Effector memory CD8-positive, alpha-beta T cell (primary cell): ENCODE measurements at regions not wholly inside any gene's neighbourhood (a gene's known extent, or its start where the extent isn't known, plus 50 kb on each side); places are given as distances from the start of the nearest gene placed in this dataset.

ENCODE experiments used
- ATAC-seq: fragments of 150-1000 bp; cut with Tn5 transposase; replicated peaks from 2 replicates; pipeline ENCODE4 v1.10.0; 2021; ENCODE audit warnings: mild to moderate bottlenecking, moderate library complexity
- DNase-seq, 3 experiments: peaks; one replicate each; pipeline ENCODE4 v3.0.0; 2021
- H3K27ac Mint-ChIP-seq, 2 donors: one replicate each; pipeline ENCODE4 v1.8.0; 2022; ENCODE audit warnings: mild to moderate bottlenecking in 2 of 2, mixed read lengths in 2 of 2, moderate library complexity in 2 of 2
- H3K27me3 Mint-ChIP-seq, 2 donors: one replicate each; pipeline ENCODE4 v1.8.0; 2022; ENCODE audit warnings: mixed read lengths in 2 of 2
- H3K36me3 Mint-ChIP-seq: one replicate; pipeline ENCODE4 v1.8.0; 2022; ENCODE audit warnings: mild to moderate bottlenecking, moderate library complexity, mixed read lengths; ENCODE audit not compliant: insufficient read depth
- H3K4me1 Mint-ChIP-seq, 2 donors: one replicate each; pipeline ENCODE4 v1.8.0; 2022; ENCODE audit warnings: low read depth in 2 of 2, mixed read lengths in 2 of 2
- H3K4me3 Mint-ChIP-seq, 2 donors: one replicate each; pipeline ENCODE4 v1.8.0; 2022; ENCODE audit warnings: mild to moderate bottlenecking in 2 of 2, mixed read lengths in 2 of 2, moderate library complexity in 2 of 2
- H3K9me3 Mint-ChIP-seq, 2 donors: one replicate each; pipeline ENCODE4 v1.8.0; 2022; ENCODE audit warnings: mixed read lengths in 2 of 2

DNA sequence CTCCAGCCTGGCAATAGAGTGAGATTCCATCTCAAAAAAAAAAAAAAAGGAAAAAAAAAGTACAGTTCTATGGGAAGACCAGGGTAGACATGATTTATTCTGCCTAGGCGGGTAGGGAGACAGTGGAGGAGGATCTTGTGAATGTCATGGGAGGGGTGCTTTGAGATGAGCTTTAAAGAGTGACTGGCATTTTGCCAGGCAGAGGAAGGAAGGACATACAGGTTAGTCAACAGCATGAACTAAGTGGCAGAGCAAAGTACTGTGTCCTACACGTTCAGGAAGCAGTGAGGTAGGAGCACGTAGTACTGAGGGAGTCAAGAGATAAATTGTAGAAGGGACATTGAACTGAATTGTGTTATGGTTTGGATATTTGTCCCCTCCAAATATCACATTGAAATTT is 451.5 kb downstream of the TOX3 start:
- no peak overlapping the region for H3K4me3 Mint-ChIP-seq
- H3K9me3 Mint-ChIP-seq = peaks cover 2 to 18% of the 10 kb centered on the region in 2 donors
- H3K27me3 Mint-ChIP-seq = no peaks in the 10 kb centered on the region
- H3K36me3 Mint-ChIP-seq = no peaks in the 10 kb centered on the region
- ATAC-seq (no peak), DNase-seq (no peak)
- no peaks in the 10 kb centered on the region for H3K4me1 Mint-ChIP-seq
- H3K27ac Mint-ChIP-seq = no peak overlapping the region

DNA sequence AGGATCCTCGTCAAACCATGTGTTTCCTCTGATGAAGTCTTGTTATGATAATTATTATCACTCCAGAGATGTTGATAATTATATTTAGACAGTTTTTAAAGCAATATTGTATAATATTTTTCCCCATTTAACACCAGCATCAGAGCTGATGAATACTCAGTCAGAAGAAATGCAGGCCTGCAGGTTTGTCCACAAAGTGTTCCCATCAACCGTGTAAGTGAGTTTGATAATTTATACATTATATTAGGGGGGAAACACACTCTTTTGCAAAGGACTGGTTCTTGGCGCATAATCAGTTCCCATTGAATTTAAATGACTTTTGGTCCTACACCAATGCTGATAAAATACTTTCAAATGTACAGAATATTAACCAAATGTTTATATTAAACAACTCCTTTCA is 454.8 kb downstream of the TOX3 start:
- H3K9me3 Mint-ChIP-seq = peaks cover 5 to 14% of the 10 kb centered on the region in 2 donors
- peaks cover 3% of the 10 kb centered on the region for H3K36me3 Mint-ChIP-seq
- no peak overlapping the region for H3K27ac Mint-ChIP-seq
- DNase-seq (no peak), ATAC-seq (no peak)
- no peak overlapping the region for H3K4me3 Mint-ChIP-seq
- no peaks in the 10 kb centered on the region for H3K4me1 Mint-ChIP-seq
- H3K27me3 Mint-ChIP-seq = no peaks in the 10 kb centered on the region

DNA sequence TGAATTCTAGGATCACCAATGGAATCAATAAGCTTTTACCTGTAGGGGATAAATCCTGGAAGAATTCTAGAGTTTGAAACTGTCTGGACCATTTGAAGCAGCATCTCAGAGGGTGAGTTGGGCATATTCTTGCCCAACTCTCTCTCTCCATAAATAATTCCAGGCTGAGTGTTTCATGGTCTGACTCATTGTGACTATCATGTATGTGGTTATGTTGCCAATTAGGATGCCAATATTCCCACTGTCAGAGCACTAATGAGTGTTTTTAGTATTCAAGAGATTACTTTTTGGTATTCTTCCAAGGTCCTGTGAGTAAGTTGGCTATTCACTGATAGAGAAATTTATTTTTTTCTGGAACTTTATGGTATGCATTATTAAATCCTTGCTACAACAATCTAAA is 456.9 kb downstream of the TOX3 start:
- ATAC-seq = no peak
- Mint-ChIP-seq H3K4me1 (no peaks in the 10 kb centered on the region), H3K27ac (no peak overlapping the region)

DNA sequence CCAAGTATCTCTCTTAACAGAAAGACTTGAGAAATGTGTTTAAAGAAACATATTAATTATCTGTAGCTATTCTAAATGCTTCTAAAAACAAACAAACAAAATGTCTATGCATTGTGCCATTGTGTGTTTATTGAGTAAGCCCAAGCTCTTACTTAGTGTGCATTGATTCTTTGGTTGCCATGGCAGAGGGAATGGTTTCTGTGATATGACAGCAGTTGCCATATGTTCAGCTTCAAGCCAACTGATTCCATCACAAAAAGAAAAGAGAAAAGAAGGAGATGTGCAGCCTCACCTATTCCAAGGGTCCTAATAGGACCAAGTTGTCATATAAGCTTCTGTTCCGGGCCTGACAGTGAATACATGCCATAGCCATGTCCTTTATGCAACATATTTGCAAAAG is 457.5 kb downstream of the TOX3 start:
- Mint-ChIP-seq H3K36me3 (peaks cover 3% of the 10 kb centered on the region), H3K9me3 (peaks cover 5 to 14% of the 10 kb centered on the region in 2 donors), H3K4me1 (no peaks in the 10 kb centered on the region), H3K27me3 (no peaks in the 10 kb centered on the region), H3K4me3 (no peak overlapping the region), H3K27ac (no peak overlapping the region)
- DNase-seq (no peak), ATAC-seq (no peak)

More for the DNA sequence above, 456.9 kb downstream of the TOX3 start:
- Mint-ChIP-seq H3K9me3 (peaks cover 5 to 14% of the 10 kb centered on the region in 2 donors), H3K4me3 (no peak overlapping the region), H3K27me3 (no peaks in the 10 kb centered on the region), H3K36me3 (peaks cover 3% of the 10 kb centered on the region)
- DNase-seq = no peak

DNA sequence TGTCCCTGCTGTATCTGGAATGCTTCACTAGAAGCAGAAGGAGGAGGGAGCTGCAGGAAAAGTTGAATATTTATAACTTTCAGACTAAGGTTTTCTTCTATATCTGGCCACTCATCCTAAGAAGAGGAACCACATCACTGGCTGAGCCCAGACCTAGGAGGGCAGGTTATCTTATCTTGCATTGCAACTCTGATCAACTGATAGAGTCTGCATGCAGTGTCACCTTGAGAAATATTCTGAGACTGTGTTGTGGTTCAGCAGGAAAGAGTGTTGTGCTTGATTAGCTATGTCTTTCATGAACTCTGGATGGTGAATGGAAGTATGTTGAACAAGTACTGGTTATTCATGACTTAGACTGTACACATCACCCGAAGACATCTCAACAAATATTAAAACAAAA is 460.0 kb downstream of the TOX3 start:
- H3K4me3 Mint-ChIP-seq = no peak overlapping the region
- peaks cover 5 to 6% of the 10 kb centered on the region in 2 donors for H3K9me3 Mint-ChIP-seq
- ATAC-seq = no peak
- H3K27ac Mint-ChIP-seq = no peak overlapping the region
- H3K27me3 Mint-ChIP-seq = no peaks in the 10 kb centered on the region
- no peaks in the 10 kb centered on the region for H3K4me1 Mint-ChIP-seq
- no peak for DNase-seq
- H3K36me3 Mint-ChIP-seq = peaks cover 3% of the 10 kb centered on the region

DNA sequence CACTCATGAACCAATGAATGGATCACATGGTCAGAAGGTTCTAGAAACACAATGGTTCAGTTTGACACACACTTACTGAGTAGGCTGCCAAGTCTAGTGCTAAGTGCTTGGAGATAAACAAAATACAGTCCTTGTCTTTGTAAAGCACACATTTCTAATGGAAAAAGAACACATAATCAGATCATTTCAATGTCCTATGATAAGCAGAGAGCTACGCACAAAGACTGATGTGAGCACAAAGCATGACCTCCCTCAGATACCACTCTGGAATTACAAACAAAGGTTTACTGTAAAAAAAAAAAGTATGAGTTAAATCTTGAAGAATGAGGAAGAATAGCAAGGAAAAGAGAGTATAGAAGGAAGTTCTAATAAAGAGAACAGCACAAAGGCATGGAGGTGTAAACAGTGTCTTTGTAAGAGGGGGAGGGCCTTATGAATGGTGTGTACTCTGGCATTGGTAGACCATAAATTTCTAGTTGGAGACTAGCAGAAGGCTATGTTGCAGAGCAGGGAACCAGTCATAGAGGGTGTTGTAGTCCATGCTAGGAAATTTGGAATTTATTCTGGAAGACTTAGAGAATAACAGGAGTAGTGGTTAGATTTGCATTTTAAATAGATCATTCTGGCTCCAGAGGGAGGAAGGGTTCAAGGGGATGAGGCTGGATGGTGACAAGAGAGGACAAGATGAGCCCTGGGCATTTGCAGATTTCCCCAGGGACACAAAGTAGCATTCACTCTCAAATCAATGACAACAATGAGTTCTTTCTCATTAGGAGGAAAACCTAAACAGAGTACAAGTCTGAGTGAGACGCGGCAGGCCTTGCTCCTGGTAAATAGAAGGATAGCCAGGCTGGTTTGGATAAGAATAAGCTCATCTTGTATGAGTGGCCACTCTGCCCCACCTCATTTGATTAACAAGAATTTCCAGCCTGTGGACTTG is 468.0 kb downstream of the TOX3 start:
- Mint-ChIP-seq H3K4me3 (no peak overlapping the region), H3K36me3 (no peaks in the 10 kb centered on the region), H3K27ac (no peak overlapping the region), H3K27me3 (no peaks in the 10 kb centered on the region), H3K9me3 (peaks cover 0 to 4% of the 10 kb centered on the region in 2 donors), H3K4me1 (no peaks in the 10 kb centered on the region)
- DNase-seq (no peak), ATAC-seq (no peak)

DNA sequence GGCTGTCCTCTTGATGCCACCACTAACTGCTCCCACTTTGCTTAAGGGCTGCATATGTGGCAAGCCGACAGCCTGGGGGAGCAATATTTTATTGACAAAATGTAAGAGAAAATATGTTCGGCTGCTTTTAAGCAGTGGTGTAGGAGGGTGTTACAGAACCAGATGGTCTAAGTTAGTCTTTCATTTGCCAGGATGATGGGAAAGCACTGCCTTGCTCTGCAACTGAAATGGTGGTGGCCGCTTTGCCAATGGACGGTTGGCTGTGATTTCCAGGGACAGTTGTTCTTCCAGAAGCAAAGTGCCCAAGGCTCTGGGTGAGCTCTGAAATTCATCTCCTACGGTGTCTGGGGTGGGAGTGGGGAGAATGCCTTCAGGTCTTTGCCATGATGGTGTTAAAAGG is 469.3 kb downstream of the TOX3 start:
- ATAC-seq (no peak), DNase-seq (no peak)
- H3K27me3 Mint-ChIP-seq = no peaks in the 10 kb centered on the region
- H3K9me3 Mint-ChIP-seq = peaks cover 0 to 4% of the 10 kb centered on the region in 2 donors
- H3K4me1 Mint-ChIP-seq = no peaks in the 10 kb centered on the region
- H3K36me3 Mint-ChIP-seq = no peaks in the 10 kb centered on the region
- no peak overlapping the region for H3K4me3 Mint-ChIP-seq
- H3K27ac Mint-ChIP-seq = no peak overlapping the region

DNA sequence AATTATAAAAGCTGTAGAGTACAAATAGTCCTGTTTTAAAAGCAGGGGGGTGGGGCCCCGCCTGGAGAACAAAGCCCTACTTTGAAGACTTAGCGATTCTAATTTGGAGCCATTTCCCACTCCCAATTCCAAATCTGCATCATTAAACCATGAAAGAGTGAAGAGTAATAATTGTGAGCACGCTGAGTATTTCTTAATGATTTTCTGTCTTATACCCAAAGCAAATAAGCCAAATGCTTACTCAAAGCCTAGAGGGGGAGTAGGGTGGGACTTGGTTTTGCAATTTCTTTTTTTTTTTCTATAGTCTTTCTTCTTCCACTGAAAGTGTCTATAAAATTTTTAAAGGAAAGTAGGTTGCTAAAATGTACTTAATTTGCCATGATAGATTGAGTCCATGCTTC is 470.1 kb downstream of the TOX3 start:
- peaks cover 0 to 5% of the 10 kb centered on the region in 2 donors for H3K9me3 Mint-ChIP-seq
- H3K36me3 Mint-ChIP-seq = no peaks in the 10 kb centered on the region
- H3K4me1 Mint-ChIP-seq = no peaks in the 10 kb centered on the region
- H3K4me3 Mint-ChIP-seq = no peak overlapping the region
- ATAC-seq (no peak), DNase-seq (no peak)
- no peak overlapping the region for H3K27ac Mint-ChIP-seq
- H3K27me3 Mint-ChIP-seq = no peaks in the 10 kb centered on the region

DNA sequence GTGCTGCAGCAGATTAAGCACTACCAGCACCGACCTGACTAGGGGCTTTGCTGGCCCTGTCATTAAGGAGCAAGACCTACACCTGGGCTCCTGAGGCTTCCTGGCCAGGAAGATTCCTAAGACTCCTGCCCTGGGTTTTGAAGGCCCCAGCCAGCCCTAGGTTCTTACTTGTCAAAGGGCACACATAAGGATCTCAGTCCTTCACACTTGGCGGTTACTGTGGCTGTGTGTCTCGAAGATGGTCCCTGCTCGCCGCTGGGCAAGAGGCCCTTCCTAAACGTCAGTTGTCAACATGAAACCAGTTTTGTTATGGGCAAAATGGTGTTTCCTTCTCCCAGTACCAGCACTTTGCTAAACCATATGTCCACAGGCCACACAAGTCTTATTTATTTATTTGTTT is 470.6 kb downstream of the TOX3 start:
- no peaks in the 10 kb centered on the region for H3K4me1 Mint-ChIP-seq
- no peak overlapping the region for H3K27ac Mint-ChIP-seq
- ATAC-seq (no peak), DNase-seq (no peak)
- no peaks in the 10 kb centered on the region for H3K36me3 Mint-ChIP-seq
- no peaks in the 10 kb centered on the region for H3K27me3 Mint-ChIP-seq
- H3K9me3 Mint-ChIP-seq = peaks cover 0 to 5% of the 10 kb centered on the region in 2 donors
- H3K4me3 Mint-ChIP-seq = no peak overlapping the region

DNA sequence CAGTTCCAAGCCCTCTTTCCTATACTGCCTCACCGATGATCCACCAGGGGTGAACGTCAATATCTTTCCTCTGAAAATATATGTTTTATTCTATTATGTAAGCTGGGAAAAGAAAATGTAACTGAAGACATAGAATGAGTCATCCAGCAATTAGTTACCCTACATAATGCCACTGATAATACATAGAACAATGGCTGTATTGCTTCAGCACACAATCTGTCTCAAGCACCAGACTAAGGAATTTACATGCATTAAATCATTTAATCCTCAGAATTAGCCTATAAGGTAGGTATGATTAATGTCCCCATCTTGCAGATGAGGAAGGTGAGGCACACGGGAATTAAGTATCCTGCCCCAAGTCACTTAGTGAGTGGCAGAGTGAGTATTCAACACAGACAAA is 472.8 kb downstream of the TOX3 start:
- ATAC-seq (no peak), DNase-seq (no peak)
- Mint-ChIP-seq H3K27ac (no peak overlapping the region), H3K27me3 (no peaks in the 10 kb centered on the region), H3K36me3 (no peaks in the 10 kb centered on the region), H3K9me3 (peaks cover 0 to 5% of the 10 kb centered on the region in 2 donors), H3K4me3 (no peak overlapping the region), H3K4me1 (no peaks in the 10 kb centered on the region)

DNA sequence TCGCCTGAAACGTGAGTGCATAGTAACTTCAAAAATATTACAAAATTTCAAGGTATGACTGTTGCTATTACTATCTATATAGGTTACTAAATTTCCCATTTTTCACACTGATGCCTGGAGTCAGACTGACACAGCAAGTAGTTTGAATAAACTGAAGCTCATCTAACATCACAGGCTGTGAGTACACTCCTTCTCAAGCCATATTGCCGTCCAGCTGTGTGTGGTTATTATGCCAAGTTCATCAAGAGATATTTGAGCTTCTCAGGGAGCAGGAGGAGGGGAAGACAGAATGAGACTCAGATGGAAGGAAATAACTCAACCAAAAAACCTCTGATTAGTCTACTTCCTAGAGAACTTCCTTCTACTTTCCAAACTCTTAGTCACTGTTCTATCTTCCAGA is 473.9 kb downstream of the TOX3 start:
- no peaks in the 10 kb centered on the region for H3K4me1 Mint-ChIP-seq
- H3K27ac Mint-ChIP-seq = no peak overlapping the region
- H3K9me3 Mint-ChIP-seq = peaks cover 0 to 1% of the 10 kb centered on the region in 2 donors
- no peaks in the 10 kb centered on the region for H3K36me3 Mint-ChIP-seq
- ATAC-seq (no peak), DNase-seq (no peak)
- no peaks in the 10 kb centered on the region for H3K27me3 Mint-ChIP-seq
- H3K4me3 Mint-ChIP-seq = no peak overlapping the region

DNA sequence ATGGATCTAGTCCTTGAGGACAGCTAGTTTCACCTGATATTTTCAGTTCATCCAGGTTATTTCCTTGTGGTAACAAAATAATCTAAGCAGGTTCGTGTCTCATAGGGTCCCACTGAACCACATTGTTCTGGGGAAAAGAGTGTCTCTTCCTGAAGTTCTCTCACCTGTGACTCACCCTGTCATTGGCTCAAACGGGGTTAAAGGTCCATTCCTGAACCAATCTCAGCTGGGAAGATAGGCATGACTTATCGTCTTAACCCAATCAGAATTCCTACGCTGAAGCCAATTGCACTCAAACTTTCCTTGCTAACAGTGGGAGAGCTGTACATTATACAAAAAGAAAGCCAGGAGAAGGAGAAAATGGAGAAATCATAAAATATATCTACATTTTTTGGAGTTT is 475.8 kb downstream of the TOX3 start:
- Mint-ChIP-seq H3K27ac (no peak overlapping the region), H3K9me3 (peaks cover 0 to 3% of the 10 kb centered on the region in 2 donors), H3K4me3 (no peak overlapping the region), H3K36me3 (no peaks in the 10 kb centered on the region), H3K4me1 (no peaks in the 10 kb centered on the region), H3K27me3 (no peaks in the 10 kb centered on the region)
- ATAC-seq = no peak
- no peak for DNase-seq

DNA sequence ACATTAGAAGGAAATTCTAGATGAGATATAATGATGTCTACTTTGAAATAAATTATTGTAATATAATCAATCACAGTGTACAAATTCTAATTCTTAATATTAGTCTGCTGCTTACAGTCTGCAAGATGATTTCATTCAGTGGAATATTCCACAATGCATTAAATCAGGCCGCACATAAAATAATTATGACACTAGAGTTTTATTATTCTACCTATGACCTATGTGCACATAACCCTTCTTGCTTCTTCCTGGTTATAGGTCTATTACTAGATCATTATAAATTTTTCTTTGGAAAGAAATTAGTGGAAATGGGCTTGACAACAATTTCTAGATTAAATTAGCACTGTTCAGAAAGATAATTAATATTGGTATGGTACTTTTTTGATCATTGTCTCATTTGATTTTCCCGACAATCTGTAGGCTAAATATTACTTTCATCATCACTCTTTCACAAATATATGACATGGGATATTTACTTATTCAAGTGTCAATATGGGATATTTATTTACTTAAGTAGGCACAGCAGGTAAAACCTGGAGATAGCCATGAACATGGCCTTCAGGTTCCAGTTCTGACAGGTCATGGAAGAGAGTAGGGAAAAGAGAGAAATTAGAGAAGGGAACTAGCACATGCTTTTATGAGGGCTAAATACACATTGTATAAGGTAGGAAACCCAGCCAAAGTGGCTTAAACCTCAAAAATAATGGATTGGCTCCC is 476.4 kb downstream of the TOX3 start:
- Mint-ChIP-seq H3K4me1 (no peaks in the 10 kb centered on the region), H3K27ac (no peak overlapping the region), H3K9me3 (peaks cover 0 to 3% of the 10 kb centered on the region in 2 donors), H3K27me3 (no peaks in the 10 kb centered on the region), H3K4me3 (no peak overlapping the region), H3K36me3 (no peaks in the 10 kb centered on the region)
- no peak for DNase-seq
- ATAC-seq = no peak

DNA sequence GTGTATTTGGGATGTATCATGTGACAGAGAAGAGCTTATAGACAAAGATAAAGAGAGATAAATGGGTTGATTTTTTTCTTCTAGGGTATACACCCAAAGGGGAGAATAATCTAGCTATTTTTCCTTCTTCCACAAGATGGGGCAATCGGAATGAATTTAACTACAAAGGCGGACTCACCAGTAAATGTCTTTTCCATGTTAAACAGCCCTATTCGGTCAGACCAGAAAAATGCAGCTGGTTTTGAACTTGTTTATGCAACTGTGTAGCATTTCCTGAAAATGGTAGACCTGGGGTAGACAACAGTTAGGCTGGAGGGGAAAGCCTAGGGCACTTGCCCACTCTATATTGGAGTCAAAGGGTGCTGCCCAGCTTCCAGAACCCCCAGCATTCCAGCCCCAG is 477.1 kb downstream of the TOX3 start:
- Mint-ChIP-seq H3K27ac (no peak overlapping the region), H3K4me3 (no peak overlapping the region), H3K36me3 (no peaks in the 10 kb centered on the region), H3K4me1 (no peaks in the 10 kb centered on the region), H3K27me3 (no peaks in the 10 kb centered on the region), H3K9me3 (peaks cover 0 to 3% of the 10 kb centered on the region in 2 donors)
- ATAC-seq = no peak
- no peak for DNase-seq
